Neuronal stem cell (in vitro differentiated cells): ENCODE measurements at regions not wholly inside any gene's neighbourhood (a gene's known extent, or its start where the extent isn't known, plus 50 kb on each side); places are given as distances from the start of the nearest gene placed in this dataset.

Experiments used
- DNase-seq: peaks from one replicate; pipeline ENCODE4 v3.0.0-alpha.2; 2013; ENCODE audit warnings: low spot score
- H2AFZ ChIP-seq: one replicate; pipeline ENCODE4 v1.6.1; 2013; ENCODE audit warnings: mild to moderate bottlenecking, low read length, inconsistent platforms
- H2AK5ac ChIP-seq: 2 replicates; pipeline ENCODE4 v1.6.1; 2013; ENCODE audit warnings: low read depth, mild to moderate bottlenecking, inconsistent platforms, low read length, moderate library complexity, mixed read lengths
- H2BK120ac ChIP-seq: 2 replicates; pipeline ENCODE4 v1.6.1; 2013; ENCODE audit warnings: low read depth, mild to moderate bottlenecking, inconsistent platforms, low read length, moderate library complexity, mixed read lengths
- H2BK12ac ChIP-seq: one replicate; pipeline ENCODE4 v1.6.1; 2013; ENCODE audit warnings: low read length, inconsistent platforms
- H2BK15ac ChIP-seq: 2 replicates; pipeline ENCODE4 v1.6.1; 2013; ENCODE audit warnings: mild to moderate bottlenecking, low read length, inconsistent platforms, mixed read lengths
- H2BK5ac ChIP-seq: one replicate; pipeline ENCODE4 v1.6.1; 2013; ENCODE audit warnings: inconsistent platforms, mild to moderate bottlenecking, low read length, moderate library complexity
- H3K14ac ChIP-seq: one replicate; pipeline ENCODE4 v1.6.1; 2013; ENCODE audit warnings: low read length, inconsistent platforms
- H3K18ac ChIP-seq: 2 replicates; pipeline ENCODE4 v1.6.1; 2013; ENCODE audit warnings: low read length, inconsistent platforms
- H3K23ac ChIP-seq: 2 replicates; pipeline ENCODE4 v1.6.1; 2013; ENCODE audit warnings: low read depth, mild to moderate bottlenecking, mixed read lengths, low read length, inconsistent platforms; ENCODE audit not compliant: poor library complexity
- H3K27ac ChIP-seq: replicated peaks from 3 replicates; pipeline ENCODE4 v1.5.1; 2013; ENCODE audit warnings: low read length, inconsistent platforms
- H3K27me3 ChIP-seq, 3 experiments: 2 replicates each; pipeline ENCODE4 v1.6.1; 2013; ENCODE audit warnings: low read length in 3 of 3, mild to moderate bottlenecking in 2 of 3, inconsistent platforms in 1 of 3, low read depth in 1 of 3, mixed read lengths in 1 of 3, moderate library complexity in 1 of 3; ENCODE audit not compliant: control insufficient read depth in 3 of 3, insufficient read depth in 3 of 3
- H3K36me3 ChIP-seq, 2 donors: replicated peaks in 1 of 2; 2 replicates each; pipeline ENCODE4 v1.6.1; 2013; ENCODE audit warnings: low read length in 2 of 2; ENCODE audit not compliant: control insufficient read depth in 2 of 2, insufficient read depth in 2 of 2
- H3K4ac ChIP-seq: 2 replicates; pipeline ENCODE4 v1.6.1; 2013; ENCODE audit warnings: inconsistent platforms, mild to moderate bottlenecking, low read length, moderate library complexity
- H3K4me1 ChIP-seq, 2 donors: 1 replicate in 1 of 2; 2 replicates in 1 of 2; pipeline ENCODE4 v1.6.1; 2013; ENCODE audit warnings: low read length in 2 of 2, low read depth in 1 of 2; ENCODE audit not compliant: control insufficient read depth in 2 of 2, insufficient read depth in 1 of 2
- H3K4me2 ChIP-seq: one replicate; pipeline ENCODE4 v1.6.1; 2013; ENCODE audit warnings: mild to moderate bottlenecking, low read length, inconsistent platforms; ENCODE audit not compliant: insufficient read depth, poor library complexity, severe bottlenecking
- H3K4me3 ChIP-seq, 2 donors: 2 replicates each; pipeline ENCODE4 v1.5.1; 2013; ENCODE audit warnings: low read length in 2 of 2, mild to moderate bottlenecking in 2 of 2, inconsistent platforms in 1 of 2, moderate library complexity in 1 of 2
- H3K79me1 ChIP-seq: one replicate; pipeline ENCODE4 v1.6.1; 2013; ENCODE audit warnings: low read depth, mild to moderate bottlenecking, inconsistent platforms, low read length, moderate library complexity
- H3K9ac ChIP-seq: one replicate; pipeline ENCODE4 v1.6.1; 2013; ENCODE audit warnings: mild to moderate bottlenecking, low read depth, low read length, inconsistent platforms; ENCODE audit not compliant: poor library complexity
- H3K9me3 ChIP-seq, 2 donors: replicated peaks in 1 of 2; 2 replicates each; pipeline versions ENCODE3 to v1.6.1; 2013; ENCODE audit warnings: low read length in 2 of 2, mild to moderate bottlenecking in 2 of 2, inconsistent platforms in 1 of 2, low read depth in 1 of 2, mixed read lengths in 1 of 2, moderate library complexity in 1 of 2; ENCODE audit not compliant: control insufficient read depth in 2 of 2, insufficient read depth in 1 of 2
- H4K8ac ChIP-seq: one replicate; pipeline ENCODE4 v1.6.1; 2013; ENCODE audit warnings: low read depth, mild to moderate bottlenecking, inconsistent platforms, low read length, moderate library complexity
- H4K91ac ChIP-seq: one replicate; pipeline ENCODE4 v1.6.1; 2013; ENCODE audit warnings: low read length, low read depth, mild to moderate bottlenecking, inconsistent platforms; ENCODE audit not compliant: poor library complexity
- WGBS, 2 donors: extraction: QIAGEN DNeasy Blood & Tissue Kit; methylation state at CpG; one replicate each; pipeline ENCODE4 v1.1.7; 2013; ENCODE audit warnings: missing lambda C conversion rate in 2 of 2, mixed read lengths in 1 of 2; ENCODE audit not compliant: insufficient read length in 2 of 2, insufficient replicate concordance in 1 of 2; ENCODE audit errors: extremely low coverage in 2 of 2; 5-methylcytosine and 5-hydroxymethylcytosine counted together

GRCh38 chr14:34348592-34348991 lies 113.4 kb downstream of the SPTSSA start:
- H3K23ac ChIP-seq, result no peak overlapping the region
- no peak overlapping the region for H3K27ac ChIP-seq
- no CpG with 5 or more reads among the region's 6 CpGs for WGBS, 2 donors
- H3K4me2 ChIP-seq, result no peak overlapping the region
- H2BK5ac ChIP-seq, result no peak overlapping the region
- H3K9ac ChIP-seq, result no peak overlapping the region
- no peak overlapping the region for H3K4ac ChIP-seq
- no peak overlapping the region for H2AFZ ChIP-seq
- no peak overlapping the region for H4K8ac ChIP-seq
- no peak overlapping the region for H4K91ac ChIP-seq
- no peaks in the 10 kb centered on the region for H3K79me1 ChIP-seq
- H3K36me3 ChIP-seq, result no peaks in the 10 kb centered on the region
- no peak overlapping the region for H2BK12ac ChIP-seq
- H3K4me1 ChIP-seq, result no peaks in the 10 kb centered on the region
- H3K18ac ChIP-seq, result no peak overlapping the region
- no peaks in the 10 kb centered on the region for H3K27me3 ChIP-seq
- no peak overlapping the region for H2BK15ac ChIP-seq
- no peak overlapping the region for H2BK120ac ChIP-seq
- H3K9me3 ChIP-seq, result no peaks in the 10 kb centered on the region
- H3K14ac ChIP-seq, result no peak overlapping the region
- no peak for DNase-seq
- H3K4me3 ChIP-seq, result no peak overlapping the region
- no peak overlapping the region for H2AK5ac ChIP-seq

DNA sequence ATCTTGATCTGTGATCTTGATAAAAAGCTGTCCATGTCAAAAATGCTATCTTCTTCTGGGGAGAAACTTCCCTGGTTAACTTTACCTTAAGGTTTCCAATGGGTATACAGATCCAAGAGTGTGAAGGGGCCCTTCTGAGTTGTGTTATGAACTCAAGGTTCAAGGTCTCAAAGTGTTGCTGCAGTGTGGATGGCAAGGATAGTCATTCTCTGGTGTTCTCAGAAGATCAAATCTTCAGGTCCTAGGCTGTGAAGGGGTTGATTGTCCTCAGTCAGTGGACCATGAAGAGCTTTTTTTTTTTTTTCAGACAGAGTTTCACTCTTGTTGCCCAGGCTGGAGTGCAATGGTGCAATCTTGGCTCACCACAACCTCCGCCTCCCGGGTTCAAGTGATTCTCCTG lies 114.4 kb downstream of the SPTSSA start:
- no peak overlapping the region for H2BK5ac ChIP-seq
- WGBS, 2 donors, result no CpG with 5 or more reads among the region's 2 CpGs
- H3K4me2 ChIP-seq, result no peak overlapping the region
- no peak overlapping the region for H3K27ac ChIP-seq
- no peaks in the 10 kb centered on the region for H3K27me3 ChIP-seq
- DNase-seq, result no peak
- H3K4ac ChIP-seq, result no peak overlapping the region
- no peak overlapping the region for H3K14ac ChIP-seq
- H3K4me1 ChIP-seq, result no peaks in the 10 kb centered on the region
- no peak overlapping the region for H3K4me3 ChIP-seq
- no peak overlapping the region for H2BK15ac ChIP-seq
- no peak overlapping the region for H2AFZ ChIP-seq
- no peak overlapping the region for H3K23ac ChIP-seq
- H3K18ac ChIP-seq, result no peak overlapping the region
- no peak overlapping the region for H2BK12ac ChIP-seq
- H3K9ac ChIP-seq, result no peak overlapping the region
- no peaks in the 10 kb centered on the region for H3K79me1 ChIP-seq
- H2AK5ac ChIP-seq, result no peak overlapping the region
- no peaks in the 10 kb centered on the region for H3K36me3 ChIP-seq
- H2BK120ac ChIP-seq, result no peak overlapping the region
- H3K9me3 ChIP-seq, result no peaks in the 10 kb centered on the region
- no peak overlapping the region for H4K8ac ChIP-seq
- no peak overlapping the region for H4K91ac ChIP-seq

DNA sequence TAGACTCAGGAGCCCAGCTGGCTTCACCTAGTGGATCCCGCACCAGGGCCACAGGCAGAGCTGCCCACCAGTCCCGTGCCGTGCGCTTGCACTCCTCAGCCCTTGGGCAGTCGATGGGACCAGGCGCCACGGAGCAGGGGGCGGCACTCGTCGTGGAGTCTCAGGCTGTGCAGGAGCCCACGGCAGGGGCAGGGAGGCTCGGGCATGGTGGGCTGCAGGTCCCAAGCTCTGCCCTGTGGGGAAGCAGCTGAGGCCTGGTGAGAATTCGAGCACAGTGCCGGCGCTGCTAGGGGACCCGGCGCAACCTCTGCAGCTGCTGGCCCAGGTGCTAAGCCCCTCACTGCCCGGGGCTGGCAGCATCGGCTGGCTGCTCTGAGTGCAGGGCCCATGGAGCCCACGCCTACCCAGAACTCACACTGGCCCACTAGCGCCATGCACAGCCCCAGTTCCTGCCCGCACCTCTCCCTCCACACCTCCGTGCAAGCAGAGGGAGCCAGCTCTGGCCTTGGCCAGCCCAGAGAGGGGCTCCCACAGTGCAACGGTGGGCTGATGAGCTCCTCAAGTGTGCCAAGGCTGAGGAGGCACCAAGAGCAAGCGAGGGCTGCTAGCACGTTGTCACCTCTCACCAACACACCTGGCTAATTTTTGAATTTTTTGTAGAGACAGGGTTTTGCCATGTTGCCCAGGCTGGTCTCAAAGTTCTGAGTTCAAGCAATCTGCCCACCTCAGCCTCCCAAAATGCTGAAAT lies 116.1 kb downstream of the SPTSSA start:
- no peaks in the 10 kb centered on the region for H3K4me1 ChIP-seq
- H3K23ac ChIP-seq, result no peak overlapping the region
- H2AK5ac ChIP-seq, result no peak overlapping the region
- H3K27ac ChIP-seq, result no peak overlapping the region
- no peak overlapping the region for H3K4ac ChIP-seq
- no peak overlapping the region for H3K9ac ChIP-seq
- no CpG with 5 or more reads among the region's 26 CpGs for WGBS, 2 donors
- H4K91ac ChIP-seq, result no peak overlapping the region
- H2BK5ac ChIP-seq, result no peak overlapping the region
- no peak overlapping the region for H4K8ac ChIP-seq
- no peak overlapping the region for H2BK15ac ChIP-seq
- peak overlapping the region; percentile 3 for H3K14ac ChIP-seq
- no peaks in the 10 kb centered on the region for H3K36me3 ChIP-seq
- H2AFZ ChIP-seq, result no peak overlapping the region
- H3K79me1 ChIP-seq, result no peaks in the 10 kb centered on the region
- H3K4me3 ChIP-seq, result no peak overlapping the region
- no peak overlapping the region for H3K18ac ChIP-seq
- H3K9me3 ChIP-seq, result no peaks in the 10 kb centered on the region
- H3K27me3 ChIP-seq, result no peaks in the 10 kb centered on the region
- no peak for DNase-seq
- H2BK12ac ChIP-seq, result no peak overlapping the region
- H2BK120ac ChIP-seq, result no peak overlapping the region
- no peak overlapping the region for H3K4me2 ChIP-seq

DNA sequence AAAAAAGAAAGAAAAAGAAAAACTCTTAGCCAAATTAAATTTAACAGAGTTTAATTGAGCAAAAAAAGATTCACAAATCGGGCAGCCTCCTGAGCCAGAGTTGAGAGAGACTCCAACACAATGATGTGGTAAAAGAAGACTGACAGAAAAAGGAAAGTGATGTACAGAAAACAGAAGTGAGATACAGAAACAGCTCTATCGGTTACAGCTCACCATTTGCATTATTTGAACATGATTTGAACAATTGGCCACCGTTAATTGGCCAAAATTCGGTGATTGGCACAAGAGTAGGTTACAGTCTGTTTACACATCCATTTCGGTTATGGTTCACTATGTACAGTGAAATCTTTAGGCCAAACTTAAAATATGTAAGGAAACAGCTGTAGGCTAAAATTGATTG lies 117.7 kb downstream of the SPTSSA start:
- H3K4me2 ChIP-seq, result no peak overlapping the region
- H3K23ac ChIP-seq, result no peak overlapping the region
- H2BK15ac ChIP-seq, result no peak overlapping the region
- no peak overlapping the region for H2BK120ac ChIP-seq
- no peak overlapping the region for H3K14ac ChIP-seq
- H3K4me1 ChIP-seq, result no peaks in the 10 kb centered on the region
- H3K36me3 ChIP-seq, result no peaks in the 10 kb centered on the region
- no peaks in the 10 kb centered on the region for H3K9me3 ChIP-seq
- no CpG with 5 or more reads among the region's 5 CpGs for WGBS, 2 donors
- H3K27me3 ChIP-seq, result no peaks in the 10 kb centered on the region
- H3K4me3 ChIP-seq, result no peak overlapping the region
- no peaks in the 10 kb centered on the region for H3K79me1 ChIP-seq
- DNase-seq, result no peak
- no peak overlapping the region for H3K4ac ChIP-seq
- H3K27ac ChIP-seq, result no peak overlapping the region
- no peak overlapping the region for H3K18ac ChIP-seq
- no peak overlapping the region for H2BK5ac ChIP-seq
- H2AK5ac ChIP-seq, result no peak overlapping the region
- no peak overlapping the region for H4K8ac ChIP-seq
- H3K9ac ChIP-seq, result no peak overlapping the region
- H4K91ac ChIP-seq, result no peak overlapping the region
- H2BK12ac ChIP-seq, result no peak overlapping the region
- no peak overlapping the region for H2AFZ ChIP-seq
